Heart left ventricle (tissue), 13 donors: ENCODE measurements at regions not wholly inside any gene's neighbourhood (a gene's known extent, or its start where the extent isn't known, plus 50 kb on each side); places are given as distances from the start of the nearest gene placed in this dataset.

Experiments used
- CTCF ChIP-seq, 12 donors: fragments of 200-600 bp; sonication (generic) in 4 of 12; IDR thresholded peaks; one replicate each; pipeline versions ENCODE4 v1.5.0 to v1.8.0; 2018 to 2022; ENCODE audit warnings: antibody characterized with exemption in 12 of 12, mild to moderate bottlenecking in 5 of 12
- POLR2A ChIP-seq, 2 donors: fragments of 450-650 bp; IDR thresholded peaks; one replicate each; pipeline ENCODE4 v1.6.1; 2017; ENCODE audit warnings: antibody characterized with exemption in 2 of 2, mild to moderate bottlenecking in 2 of 2, moderate library complexity in 2 of 2
- donor health status: ischemic (EF 13 %, LVEDD 7.1; RV severe dilation, severe dysfunction).
- donor health status: DM: no; HTN: yes; CAD: no.
- donor health status: DM: no; HTN: no; CAD: no.
- donor health status: ischemic (EF 25% LVEDD 6.9; RV normal size, moderate dysfunction).
- donor health status: ischemic (EF 25% LVEDD 5.7; RV mildly dilated, moderate dysfunction).
- donor health status: ischemic (EF 35%, LVEDD 5.7; RV mildly dilated, moderate dysfunction).
- donor health status: nonischemic (EF 11% LVEDD 7.7; RV severe dilation, severe dysfunction).
- donor health status: DM: yes; HTN: yes; CAD: no.
- donor health status: PGD.
- donor health status: ischemic (EF 29% LVEDD 5.4; RV normal size, mild dysfunction).
- donor health status: nonischemic (EF 23%, LVEDD 6.1; RV moderate dilation, normal function).

GRCh38 chr6:56005426-56005825 lies 130.0 kb upstream of the BMP5 start:
- TF ChIP-seq CTCF (IDR thresholded peaks at IDR 0.05): no peak
- TF ChIP-seq POLR2A (IDR thresholded peaks at IDR 0.05): no peak
